ENCODE measurements at regions not wholly inside any gene's neighbourhood (a gene's known extent, or its start where the extent isn't known, plus 50 kb on each side); places are given as distances from the start of the nearest gene placed in this dataset.
"Not testable (repeated sequence)": the region's sequence is repeated elsewhere in the genome, so short reads cannot be mapped to it uniquely, and the experiment has no call there.

DNA sequence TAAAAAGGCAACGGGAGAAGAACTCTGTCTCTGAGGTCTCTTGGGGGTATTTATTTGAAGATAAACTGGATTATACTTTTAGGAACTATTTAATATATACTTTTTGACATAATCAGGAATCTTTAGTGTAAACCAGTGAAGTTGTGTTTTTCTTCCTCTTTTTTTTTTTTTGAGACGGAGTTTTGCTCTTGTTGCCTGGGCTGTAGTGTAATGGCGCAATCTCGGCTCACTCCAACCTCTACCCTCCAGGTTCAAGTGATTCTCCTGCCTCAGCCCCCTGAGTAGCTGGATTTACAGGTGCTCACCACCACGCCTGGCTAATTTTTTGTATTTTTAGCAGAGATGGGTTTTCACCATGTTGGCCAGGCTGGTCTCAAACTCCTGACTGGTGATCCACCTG, 68.5 kb upstream of the MAN2A1 start:
- CTCF ChIA-PET; intact Hi-C loops (cut with micrococcal nuclease): not testable (repeated sequence)

DNA sequence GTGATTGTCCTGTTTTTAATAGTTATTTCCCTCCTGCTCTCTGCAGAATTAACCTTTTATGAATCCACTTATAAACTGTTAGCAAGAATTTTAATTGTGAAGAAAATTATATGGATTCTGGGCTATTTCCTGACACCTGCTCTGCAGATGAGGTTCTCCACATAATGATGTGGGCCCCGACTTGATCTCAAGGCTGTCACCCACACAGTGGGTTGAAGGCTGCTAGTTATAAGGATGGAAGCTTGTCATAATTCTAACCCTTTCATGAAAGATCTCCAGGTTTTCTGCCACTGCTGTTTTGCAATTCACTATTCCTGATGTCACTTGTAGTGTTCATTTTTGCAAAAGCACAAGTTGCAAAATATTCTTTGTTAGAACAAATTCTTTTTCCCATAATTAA, 69.1 kb upstream of the MAN2A1 start:
- H3K4me1 ChIP-seq (ENCODE audit: control insufficient read depth in 1 of 2, insufficient read depth in 2 of 2, low read length in 2 of 2), result no peaks in the 10 kb centered on the region
- H3K36me3 ChIP-seq (ENCODE audit: control insufficient read depth in 1 of 2, insufficient read depth in 2 of 2, low read length in 2 of 2), result no peaks in the 10 kb centered on the region
- no peak overlapping the region for H3K9ac ChIP-seq (ENCODE audit: low read length)
- H3K9me3 ChIP-seq (ENCODE audit: control insufficient read depth in 1 of 2, insufficient read depth in 1 of 2, low read depth in 1 of 2, low read length in 2 of 2), result no peaks in the 10 kb centered on the region
- H4K20me1 ChIP-seq (ENCODE audit: insufficient read depth), result no peaks in the 10 kb centered on the region
- intact Hi-C loops (cut with micrococcal nuclease), result no loop called here
- no peak overlapping the region for H2AFZ ChIP-seq (ENCODE audit: low read depth, low read length, poor library complexity, severe bottlenecking)
- H3K27me3 ChIP-seq (ENCODE audit: insufficient read depth, low read length), result 0 out of 2 replicates have a peak, but pooled peaks cover 14% of the 10 kb centered on the region
- ChIA-PET CTCF (no interaction called here), RAD21 (ENCODE audit: low non-redundant PET in 1 of 2, low total read pairs in 2 of 2, uncharacterized antibody in 2 of 2, unreplicated experiment in 2 of 2) (no interaction called here), POLR2A (no interaction called here)
- BruUV-seq (replicated peaks), result no TSS peak
- TF ChIP-seq SIN3A (IDR thresholded peaks at IDR 0.05; ENCODE audit: low read depth) (no peak), EZH2phosphoT487 (IDR thresholded peaks at IDR 0.05; ENCODE audit: borderline replicate concordance) (no peak), YY1 (IDR thresholded peaks at IDR 0.05; ENCODE audit: extremely low read depth, insufficient replicate concordance, low read depth, low read length) (no peak), CEBPB (IDR thresholded peaks at IDR 0.05; ENCODE audit: low read depth) (no peak), TCF7L2 (IDR thresholded peaks at IDR 0.05; ENCODE audit: borderline replicate concordance, extremely low read depth, insufficient read depth, insufficient read length) (no peak), CBX3 (IDR thresholded peaks at IDR 0.05; ENCODE audit: low read depth) (no peak), EZH2 (IDR thresholded peaks at IDR 0.05) (no peak), SP1 (IDR thresholded peaks at IDR 0.05; ENCODE audit: low read depth) (no peak), POLR2AphosphoS5 (IDR thresholded peaks at IDR 0.05; ENCODE audit: low read depth, low read length) (no peak)
- TF ChIP-seq, protein P1, sequence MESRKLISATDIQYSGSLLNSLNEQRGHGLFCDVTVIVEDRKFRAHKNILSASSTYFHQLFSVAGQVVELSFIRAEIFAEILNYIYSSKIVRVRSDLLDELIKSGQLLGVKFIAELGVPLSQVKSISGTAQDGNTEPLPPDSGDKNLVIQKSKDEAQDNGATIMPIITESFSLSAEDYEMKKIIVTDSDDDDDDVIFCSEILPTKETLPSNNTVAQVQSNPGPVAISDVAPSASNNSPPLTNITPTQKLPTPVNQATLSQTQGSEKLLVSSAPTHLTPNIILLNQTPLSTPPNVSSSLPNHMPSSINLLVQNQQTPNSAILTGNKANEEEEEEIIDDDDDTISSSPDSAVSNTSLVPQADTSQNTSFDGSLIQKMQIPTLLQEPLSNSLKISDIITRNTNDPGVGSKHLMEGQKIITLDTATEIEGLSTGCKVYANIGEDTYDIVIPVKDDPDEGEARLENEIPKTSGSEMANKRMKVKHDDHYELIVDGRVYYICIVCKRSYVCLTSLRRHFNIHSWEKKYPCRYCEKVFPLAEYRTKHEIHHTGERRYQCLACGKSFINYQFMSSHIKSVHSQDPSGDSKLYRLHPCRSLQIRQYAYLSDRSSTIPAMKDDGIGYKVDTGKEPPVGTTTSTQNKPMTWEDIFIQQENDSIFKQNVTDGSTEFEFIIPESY (IDR thresholded peaks at IDR 0.05; ENCODE audit: extremely low read depth, insufficient replicate concordance, low read length), result no peak
- TF ChIP-seq, protein P2, sequence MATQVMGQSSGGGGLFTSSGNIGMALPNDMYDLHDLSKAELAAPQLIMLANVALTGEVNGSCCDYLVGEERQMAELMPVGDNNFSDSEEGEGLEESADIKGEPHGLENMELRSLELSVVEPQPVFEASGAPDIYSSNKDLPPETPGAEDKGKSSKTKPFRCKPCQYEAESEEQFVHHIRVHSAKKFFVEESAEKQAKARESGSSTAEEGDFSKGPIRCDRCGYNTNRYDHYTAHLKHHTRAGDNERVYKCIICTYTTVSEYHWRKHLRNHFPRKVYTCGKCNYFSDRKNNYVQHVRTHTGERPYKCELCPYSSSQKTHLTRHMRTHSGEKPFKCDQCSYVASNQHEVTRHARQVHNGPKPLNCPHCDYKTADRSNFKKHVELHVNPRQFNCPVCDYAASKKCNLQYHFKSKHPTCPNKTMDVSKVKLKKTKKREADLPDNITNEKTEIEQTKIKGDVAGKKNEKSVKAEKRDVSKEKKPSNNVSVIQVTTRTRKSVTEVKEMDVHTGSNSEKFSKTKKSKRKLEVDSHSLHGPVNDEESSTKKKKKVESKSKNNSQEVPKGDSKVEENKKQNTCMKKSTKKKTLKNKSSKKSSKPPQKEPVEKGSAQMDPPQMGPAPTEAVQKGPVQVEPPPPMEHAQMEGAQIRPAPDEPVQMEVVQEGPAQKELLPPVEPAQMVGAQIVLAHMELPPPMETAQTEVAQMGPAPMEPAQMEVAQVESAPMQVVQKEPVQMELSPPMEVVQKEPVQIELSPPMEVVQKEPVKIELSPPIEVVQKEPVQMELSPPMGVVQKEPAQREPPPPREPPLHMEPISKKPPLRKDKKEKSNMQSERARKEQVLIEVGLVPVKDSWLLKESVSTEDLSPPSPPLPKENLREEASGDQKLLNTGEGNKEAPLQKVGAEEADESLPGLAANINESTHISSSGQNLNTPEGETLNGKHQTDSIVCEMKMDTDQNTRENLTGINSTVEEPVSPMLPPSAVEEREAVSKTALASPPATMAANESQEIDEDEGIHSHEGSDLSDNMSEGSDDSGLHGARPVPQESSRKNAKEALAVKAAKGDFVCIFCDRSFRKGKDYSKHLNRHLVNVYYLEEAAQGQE (IDR thresholded peaks at IDR 0.05; ENCODE audit: low read depth), result no peak
- TF ChIP-seq, protein P3, sequence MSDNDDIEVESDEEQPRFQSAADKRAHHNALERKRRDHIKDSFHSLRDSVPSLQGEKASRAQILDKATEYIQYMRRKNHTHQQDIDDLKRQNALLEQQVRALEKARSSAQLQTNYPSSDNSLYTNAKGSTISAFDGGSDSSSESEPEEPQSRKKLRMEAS (IDR thresholded peaks at IDR 0.05), result no peak
- H3K9me2 ChIP-seq (ENCODE audit: insufficient read depth), result no peaks in the 10 kb centered on the region
- no peak overlapping the region for H3K4me3 ChIP-seq (replicated peaks in 1 of 2; ENCODE audit: low read depth in 1 of 2, low read length in 2 of 2)
- H3K27ac ChIP-seq (ENCODE audit: low read depth, low read length), result no peak overlapping the region
- ATAC-seq (no peak), DNase-seq (ENCODE audit: low read depth, low spot score) (no peak)
- no peak overlapping the region for H3K4me2 ChIP-seq (ENCODE audit: low read length)
- H3K79me2 ChIP-seq (ENCODE audit: insufficient read depth, low read length), result no peaks in the 10 kb centered on the region

More for the DNA sequence above, 68.5 kb upstream of the MAN2A1 start:
- H2AFZ ChIP-seq (ENCODE audit: low read depth, low read length, poor library complexity, severe bottlenecking); RAD21 ChIA-PET (ENCODE audit: low non-redundant PET in 1 of 2, low total read pairs in 2 of 2, uncharacterized antibody in 2 of 2, unreplicated experiment in 2 of 2); H3K9ac ChIP-seq (ENCODE audit: low read length); H3K79me2 ChIP-seq (ENCODE audit: insufficient read depth, low read length); H3K4me3 ChIP-seq (replicated peaks in 1 of 2; ENCODE audit: low read depth in 1 of 2, low read length in 2 of 2); H3K36me3 ChIP-seq (ENCODE audit: control insufficient read depth in 1 of 2, insufficient read depth in 2 of 2, low read length in 2 of 2); POLR2A ChIA-PET; H3K9me3 ChIP-seq (ENCODE audit: control insufficient read depth in 1 of 2, insufficient read depth in 1 of 2, low read depth in 1 of 2, low read length in 2 of 2); H3K4me1 ChIP-seq (ENCODE audit: control insufficient read depth in 1 of 2, insufficient read depth in 2 of 2, low read length in 2 of 2); BruUV-seq (replicated peaks); DNase-seq (ENCODE audit: low read depth, low spot score); H3K27ac ChIP-seq (ENCODE audit: low read depth, low read length); H3K4me2 ChIP-seq (ENCODE audit: low read length); ATAC-seq; H4K20me1 ChIP-seq (ENCODE audit: insufficient read depth); H3K9me2 ChIP-seq (ENCODE audit: insufficient read depth): not testable (repeated sequence)
- 0 out of 2 replicates have a peak, but pooled peaks cover 14% of the 10 kb centered on the region for H3K27me3 ChIP-seq (ENCODE audit: insufficient read depth, low read length)

Data from HCT116 (cell line).